ENCODE measurements at regions not wholly inside any gene's neighbourhood (a gene's known extent, or its start where the extent isn't known, plus 50 kb on each side); places are given as distances from the start of the nearest gene placed in this dataset.

DNA sequence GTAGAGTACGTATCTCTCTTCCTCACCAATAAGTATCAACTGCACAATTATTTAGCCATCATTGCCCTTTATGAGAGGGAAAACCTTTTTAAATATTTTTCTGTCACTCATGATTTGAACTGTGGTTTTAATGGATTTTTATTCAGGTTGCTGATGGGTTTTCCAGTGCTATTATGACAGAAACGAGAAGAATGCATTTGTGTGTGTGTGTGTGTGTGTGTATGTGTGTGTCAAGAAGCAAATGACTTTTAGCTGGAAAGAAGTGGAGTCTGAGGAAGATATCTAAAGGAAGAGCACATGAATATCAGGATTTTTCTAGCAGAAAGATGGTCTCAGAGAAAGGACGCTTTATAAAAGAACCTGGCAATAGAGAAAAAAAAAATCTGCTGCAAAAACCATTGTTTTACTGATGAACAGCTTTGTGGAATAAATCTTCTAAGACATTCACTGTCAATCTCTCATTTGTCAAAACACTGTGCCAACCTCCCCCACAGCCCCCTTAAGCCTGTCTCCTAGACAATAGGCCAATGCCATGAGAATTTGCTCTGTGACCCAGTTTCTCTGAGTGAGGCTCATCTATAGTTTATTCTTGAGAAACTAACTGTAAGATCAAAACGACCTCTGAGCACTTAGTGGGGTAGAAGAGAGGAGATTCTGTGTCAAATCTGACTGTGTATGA is 417.7 kb downstream of the FLRT2 start:
- H3K4me3 Mint-ChIP-seq, result no peak overlapping the region

GRCh38 chr14:85943192-85943591 is 413.2 kb downstream of the FLRT2 start:
- H3K9me3 Mint-ChIP-seq, result peaks cover 8% of the 10 kb centered on the region

More for the DNA sequence above, 417.7 kb downstream of the FLRT2 start:
- Mint-ChIP-seq H3K36me3 (no peaks in the 10 kb centered on the region), H3K9me3 (no peaks in the 10 kb centered on the region), H3K27ac (no peak overlapping the region), H3K4me1 (peaks cover 5% of the 10 kb centered on the region), H3K27me3 (ENCODE audit: insufficient read depth, low read depth) (peaks cover 2% of the 10 kb centered on the region)
- Histone ChIP-seq H3K4me3 (no peak overlapping the region), H2AFZ (replicated peaks) (peak overlapping the region; percentile 54), H3F3A (ENCODE audit: low read depth) (no peaks in the 10 kb centered on the region), H3K4me1 (peaks cover 6% of the 10 kb centered on the region), H3K4me2 (no peak overlapping the region), H3K9ac (no peak overlapping the region), H4K20me1 (ENCODE audit: low read depth) (no peaks in the 10 kb centered on the region), H3K27me3 (no peaks in the 10 kb centered on the region), H3K79me2 (ENCODE audit: low read depth) (no peaks in the 10 kb centered on the region), H3K27ac (no peak overlapping the region), H3K9me3 (ENCODE audit: low read depth) (no peaks in the 10 kb centered on the region), H3K36me3 (no peaks in the 10 kb centered on the region)
- TF ChIP-seq EZH2 (IDR thresholded peaks at IDR 0.05) (no peak), EZH2phosphoT487 (IDR thresholded peaks at IDR 0.05) (no peak)
- TF ChIP-seq, protein P1, sequence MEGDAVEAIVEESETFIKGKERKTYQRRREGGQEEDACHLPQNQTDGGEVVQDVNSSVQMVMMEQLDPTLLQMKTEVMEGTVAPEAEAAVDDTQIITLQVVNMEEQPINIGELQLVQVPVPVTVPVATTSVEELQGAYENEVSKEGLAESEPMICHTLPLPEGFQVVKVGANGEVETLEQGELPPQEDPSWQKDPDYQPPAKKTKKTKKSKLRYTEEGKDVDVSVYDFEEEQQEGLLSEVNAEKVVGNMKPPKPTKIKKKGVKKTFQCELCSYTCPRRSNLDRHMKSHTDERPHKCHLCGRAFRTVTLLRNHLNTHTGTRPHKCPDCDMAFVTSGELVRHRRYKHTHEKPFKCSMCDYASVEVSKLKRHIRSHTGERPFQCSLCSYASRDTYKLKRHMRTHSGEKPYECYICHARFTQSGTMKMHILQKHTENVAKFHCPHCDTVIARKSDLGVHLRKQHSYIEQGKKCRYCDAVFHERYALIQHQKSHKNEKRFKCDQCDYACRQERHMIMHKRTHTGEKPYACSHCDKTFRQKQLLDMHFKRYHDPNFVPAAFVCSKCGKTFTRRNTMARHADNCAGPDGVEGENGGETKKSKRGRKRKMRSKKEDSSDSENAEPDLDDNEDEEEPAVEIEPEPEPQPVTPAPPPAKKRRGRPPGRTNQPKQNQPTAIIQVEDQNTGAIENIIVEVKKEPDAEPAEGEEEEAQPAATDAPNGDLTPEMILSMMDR (IDR thresholded peaks at IDR 0.05), result no peak
- peak; percentile 7 for DNase-seq (ENCODE audit: low spot score)

GRCh38 chr14:85934886-85935254 is 404.9 kb downstream of the FLRT2 start:
- Mint-ChIP-seq H3K36me3 (no peaks in the 10 kb centered on the region), H3K9me3 (peaks cover 14% of the 10 kb centered on the region), H3K27me3 (ENCODE audit: insufficient read depth, low read depth) (peaks cover 2% of the 10 kb centered on the region), H3K27ac (no peak overlapping the region), H3K4me1 (no peaks in the 10 kb centered on the region), H3K4me3 (no peak overlapping the region)
- H2AFZ ChIP-seq (replicated peaks), result peak overlapping the region; percentile 17
- no peaks in the 10 kb centered on the region for H3F3A ChIP-seq (ENCODE audit: low read depth)
- no peaks in the 10 kb centered on the region for H3K36me3 ChIP-seq
- no peak overlapping the region for H3K27ac ChIP-seq
- H3K4me3 ChIP-seq, result no peak overlapping the region
- H3K9me3 ChIP-seq (ENCODE audit: low read depth), result no peaks in the 10 kb centered on the region
- no peaks in the 10 kb centered on the region for H3K79me2 ChIP-seq (ENCODE audit: low read depth)
- H4K20me1 ChIP-seq (ENCODE audit: low read depth), result no peaks in the 10 kb centered on the region
- no peaks in the 10 kb centered on the region for H3K27me3 ChIP-seq
- H3K4me2 ChIP-seq, result no peak overlapping the region
- DNase-seq (ENCODE audit: low spot score), result no peak
- no peak for TF ChIP-seq EZH2 (IDR thresholded peaks at IDR 0.05)
- no peak for TF ChIP-seq EZH2phosphoT487 (IDR thresholded peaks at IDR 0.05)
- TF ChIP-seq, protein P1 (IDR thresholded peaks at IDR 0.05), result no peak
- no peaks in the 10 kb centered on the region for H3K4me1 ChIP-seq
- H3K9ac ChIP-seq, result no peak overlapping the region

More at GRCh38 chr14:85943192-85943591, 413.2 kb downstream of the FLRT2 start:
- H3K27ac Mint-ChIP-seq, result no peak overlapping the region
- no peak overlapping the region for H3K4me2 ChIP-seq
- no peak for DNase-seq (ENCODE audit: low spot score)
- no peaks in the 10 kb centered on the region for H3K9me3 ChIP-seq (ENCODE audit: low read depth)
- no peak overlapping the region for H3K27ac ChIP-seq
- H3K4me3 ChIP-seq, result no peak overlapping the region
- no peak overlapping the region for H3K9ac ChIP-seq
- no peaks in the 10 kb centered on the region for H3K36me3 ChIP-seq
- TF ChIP-seq, protein P1 (IDR thresholded peaks at IDR 0.05), result no peak
- TF ChIP-seq EZH2phosphoT487 (IDR thresholded peaks at IDR 0.05), result no peak
- no peak for TF ChIP-seq EZH2 (IDR thresholded peaks at IDR 0.05)
- H3K4me3 Mint-ChIP-seq, result no peak overlapping the region
- peaks cover 5% of the 10 kb centered on the region for H3K4me1 Mint-ChIP-seq
- H3K27me3 ChIP-seq, result no peaks in the 10 kb centered on the region
- no peaks in the 10 kb centered on the region for H3K27me3 Mint-ChIP-seq (ENCODE audit: insufficient read depth, low read depth)
- peaks cover 6% of the 10 kb centered on the region for H3K4me1 ChIP-seq
- H3K79me2 ChIP-seq (ENCODE audit: low read depth), result no peaks in the 10 kb centered on the region
- no peaks in the 10 kb centered on the region for H4K20me1 ChIP-seq (ENCODE audit: low read depth)
- no peak overlapping the region for H2AFZ ChIP-seq (replicated peaks)
- H3F3A ChIP-seq (ENCODE audit: low read depth), result no peaks in the 10 kb centered on the region
- no peaks in the 10 kb centered on the region for H3K36me3 Mint-ChIP-seq

Measured in neural progenitor cell (in vitro differentiated cells).